Thoracic aorta (tissue), 2 donors: ENCODE measurements at regions not wholly inside any gene's neighbourhood (a gene's known extent, or its start where the extent isn't known, plus 50 kb on each side); places are given as distances from the start of the nearest gene placed in this dataset.

Experiments used
- ATAC-seq: fragments of 150-250 bp; one replicate; pipeline ENCODE4 v1.8.0; 2017; ENCODE audit warnings: low read depth; ENCODE audit not compliant: insufficient number of reproducible peaks, low FRiP score
- DNase-seq: peaks from one replicate; pipeline ENCODE4 v3.0.0-alpha.2; 2020; ENCODE audit warnings: low spot score
- H3K27ac ChIP-seq, 2 donors: fragments of 200-600 bp; sonication (generic); 1 replicate in 1 of 2; 2 replicates in 1 of 2; pipeline ENCODE4 v1.5.1; 2016; ENCODE audit warnings: mild to moderate bottlenecking in 2 of 2, moderate library complexity in 2 of 2
- H3K27me3 ChIP-seq: fragments of 200-600 bp; sonication (generic); replicated peaks from 2 replicates; pipeline ENCODE4 v1.6.0; 2016; ENCODE audit warnings: mild to moderate bottlenecking; ENCODE audit not compliant: insufficient read depth
- H3K36me3 ChIP-seq: fragments of 200-600 bp; sonication (generic); one replicate; pipeline ENCODE4 v1.5.1; 2016
- H3K4me1 ChIP-seq, 2 donors: fragments of 200-600 bp; sonication (generic); 1 replicate in 1 of 2; 2 replicates in 1 of 2; pipeline versions ENCODE4 v1.5.1 to v1.6.0; 2016; ENCODE audit warnings: low read depth in 2 of 2, mild to moderate bottlenecking in 1 of 2; ENCODE audit not compliant: control insufficient read depth in 1 of 2
- H3K4me3 ChIP-seq: fragments of 200-600 bp; sonication (generic); 2 replicates; pipeline ENCODE4 v1.5.1; 2016; ENCODE audit warnings: mild to moderate bottlenecking
- H3K9me3 ChIP-seq: fragments of 200-600 bp; sonication (generic); 2 replicates; pipeline ENCODE4 v1.5.1; 2016
- TF ChIP-seq, protein P1 (sequence below): fragments of 200-600 bp; sonication (generic); IDR thresholded peaks from one replicate; pipeline ENCODE4 v1.5.1; 2019; ENCODE audit warnings: antibody characterized with exemption

DNA sequence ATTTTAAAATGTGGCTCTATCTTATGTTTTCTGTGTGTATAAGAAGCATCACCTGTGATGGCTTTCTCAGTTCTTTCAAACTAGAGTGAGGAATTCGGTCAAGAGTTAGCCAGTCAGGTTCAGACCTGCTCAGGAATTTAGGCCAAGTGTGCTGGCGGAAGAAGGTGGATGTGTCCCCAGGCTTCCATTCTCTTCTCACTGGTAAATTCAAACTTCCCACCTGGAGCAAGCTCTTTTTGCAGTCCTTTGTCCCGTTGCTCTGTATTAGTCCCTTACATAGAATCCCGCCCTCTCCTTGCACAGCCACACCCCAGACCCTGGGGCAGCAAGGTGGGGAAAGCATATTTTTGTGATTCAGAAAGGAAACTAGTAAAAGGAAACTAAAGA lies 124.7 kb upstream of the PWP1 start:
- Histone ChIP-seq H3K4me3 (no peak overlapping the region), H3K27ac (no peak overlapping the region), H3K9me3 (no peaks in the 10 kb centered on the region), H3K4me1 (no peaks in the 10 kb centered on the region), H3K27me3 (no peaks in the 10 kb centered on the region), H3K36me3 (no peaks in the 10 kb centered on the region)
- TF ChIP-seq, protein P1, sequence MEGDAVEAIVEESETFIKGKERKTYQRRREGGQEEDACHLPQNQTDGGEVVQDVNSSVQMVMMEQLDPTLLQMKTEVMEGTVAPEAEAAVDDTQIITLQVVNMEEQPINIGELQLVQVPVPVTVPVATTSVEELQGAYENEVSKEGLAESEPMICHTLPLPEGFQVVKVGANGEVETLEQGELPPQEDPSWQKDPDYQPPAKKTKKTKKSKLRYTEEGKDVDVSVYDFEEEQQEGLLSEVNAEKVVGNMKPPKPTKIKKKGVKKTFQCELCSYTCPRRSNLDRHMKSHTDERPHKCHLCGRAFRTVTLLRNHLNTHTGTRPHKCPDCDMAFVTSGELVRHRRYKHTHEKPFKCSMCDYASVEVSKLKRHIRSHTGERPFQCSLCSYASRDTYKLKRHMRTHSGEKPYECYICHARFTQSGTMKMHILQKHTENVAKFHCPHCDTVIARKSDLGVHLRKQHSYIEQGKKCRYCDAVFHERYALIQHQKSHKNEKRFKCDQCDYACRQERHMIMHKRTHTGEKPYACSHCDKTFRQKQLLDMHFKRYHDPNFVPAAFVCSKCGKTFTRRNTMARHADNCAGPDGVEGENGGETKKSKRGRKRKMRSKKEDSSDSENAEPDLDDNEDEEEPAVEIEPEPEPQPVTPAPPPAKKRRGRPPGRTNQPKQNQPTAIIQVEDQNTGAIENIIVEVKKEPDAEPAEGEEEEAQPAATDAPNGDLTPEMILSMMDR, result no peak
- ATAC-seq, result no peak
- no peak for DNase-seq

DNA sequence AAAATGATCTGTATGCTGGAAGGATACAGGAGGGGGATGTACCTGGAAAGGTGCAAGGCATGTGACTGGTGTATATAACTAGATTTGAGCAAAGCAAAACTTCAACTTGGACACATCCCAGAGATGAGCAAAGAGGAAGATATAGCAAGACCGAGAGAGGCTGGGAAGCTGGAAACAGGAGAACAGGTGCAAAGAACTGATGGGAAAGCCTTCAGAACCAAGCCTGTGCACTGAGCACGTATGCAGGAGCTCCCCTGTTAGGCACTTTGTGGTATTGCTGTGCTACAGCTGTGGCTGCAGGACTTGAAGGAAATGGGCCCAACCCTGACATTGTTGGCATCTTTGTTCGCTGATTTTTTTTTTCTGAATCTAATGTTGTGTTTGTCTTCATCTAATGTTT lies 120.7 kb upstream of the PWP1 start:
- H3K27me3 ChIP-seq, result no peaks in the 10 kb centered on the region
- no peak overlapping the region for H3K27ac ChIP-seq
- TF ChIP-seq, protein P1, result no peak
- H3K36me3 ChIP-seq, result no peaks in the 10 kb centered on the region
- DNase-seq, result no peak
- no peaks in the 10 kb centered on the region for H3K4me1 ChIP-seq
- ATAC-seq, result no peak
- H3K9me3 ChIP-seq, result no peaks in the 10 kb centered on the region
- H3K4me3 ChIP-seq, result no peak overlapping the region

DNA sequence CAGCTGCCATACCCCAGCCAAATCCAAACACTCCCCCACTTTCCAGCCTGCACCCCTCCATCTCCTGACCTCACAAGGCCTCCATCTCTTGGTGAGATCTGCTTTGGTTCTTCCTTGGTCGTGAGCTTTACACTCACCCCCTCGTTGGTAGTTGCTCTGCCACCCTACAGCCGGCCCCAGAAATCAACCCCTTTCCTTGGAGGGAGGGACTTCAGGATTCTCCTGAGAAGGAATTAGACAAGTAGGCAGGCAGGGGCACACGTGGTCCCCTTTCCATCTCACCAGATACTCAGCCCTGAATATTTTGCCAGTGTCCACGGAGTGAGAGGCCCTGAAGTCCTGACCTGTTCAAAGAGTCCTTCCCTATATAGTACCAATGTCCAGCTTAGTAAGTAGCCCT lies 120.0 kb upstream of the PWP1 start:
- H3K27ac ChIP-seq, result no peak overlapping the region
- no peaks in the 10 kb centered on the region for H3K9me3 ChIP-seq
- no peaks in the 10 kb centered on the region for H3K36me3 ChIP-seq
- no peak overlapping the region for H3K4me3 ChIP-seq
- no peaks in the 10 kb centered on the region for H3K27me3 ChIP-seq
- H3K4me1 ChIP-seq, result no peaks in the 10 kb centered on the region
- ATAC-seq (no peak), DNase-seq (no peak)
- TF ChIP-seq, protein P1, result no peak

DNA sequence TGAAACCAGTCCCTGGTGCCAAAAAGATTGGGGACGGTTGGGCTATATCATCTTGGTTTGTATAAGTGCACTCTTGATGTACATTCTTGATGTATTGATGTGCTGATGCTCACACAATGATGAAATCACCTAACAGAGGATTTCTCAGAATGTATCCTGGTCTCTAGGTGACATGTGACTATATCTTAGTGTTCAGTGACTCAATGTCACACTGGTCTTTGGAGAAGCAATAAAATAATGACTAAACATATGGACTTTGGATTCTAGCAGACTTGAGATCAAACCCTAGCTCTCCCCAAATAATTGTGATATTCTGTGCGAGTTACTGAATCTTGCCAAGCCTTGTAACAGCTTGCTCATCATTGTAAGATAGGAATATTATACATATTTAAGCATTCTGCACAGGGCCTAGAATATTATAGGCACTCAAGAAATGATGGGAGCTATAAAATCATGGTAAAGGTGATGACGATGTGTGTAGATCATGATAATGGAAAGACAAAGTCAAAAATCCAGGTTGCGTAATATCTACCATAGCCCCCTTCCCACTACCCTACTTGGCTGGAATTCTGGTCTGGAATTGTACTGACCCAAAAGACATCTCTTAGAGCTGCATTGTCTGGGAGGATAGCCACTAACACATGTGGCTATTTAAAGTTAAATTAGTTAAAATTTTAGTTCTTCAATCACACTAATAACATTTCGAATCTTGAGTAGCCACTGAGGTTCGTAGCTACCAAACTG lies 117.6 kb upstream of the PWP1 start:
- DNase-seq (no peak), ATAC-seq (no peak)
- Histone ChIP-seq H3K4me3 (no peak overlapping the region), H3K27ac (no peak overlapping the region), H3K9me3 (no peaks in the 10 kb centered on the region), H3K27me3 (no peaks in the 10 kb centered on the region), H3K4me1 (no peaks in the 10 kb centered on the region), H3K36me3 (no peaks in the 10 kb centered on the region)
- TF ChIP-seq, protein P1, result no peak

DNA sequence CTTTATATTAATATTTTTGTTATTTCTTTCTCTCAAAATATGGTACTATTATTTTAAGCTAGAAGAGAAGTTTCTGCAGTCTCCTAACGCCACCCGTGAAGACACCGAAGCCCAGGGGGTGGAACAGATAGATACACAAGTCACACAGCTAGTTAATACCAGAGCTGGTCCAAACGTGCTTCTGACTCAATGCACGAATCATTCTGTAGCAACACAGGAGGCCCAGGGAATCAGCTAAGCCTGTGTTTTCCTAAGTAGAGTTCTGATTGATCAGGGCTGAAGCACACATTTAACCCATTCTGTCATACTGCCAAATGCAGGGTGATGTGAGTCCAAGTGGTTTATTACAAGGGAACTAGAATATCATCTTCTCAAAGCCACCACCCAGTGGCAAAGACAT lies 116.9 kb upstream of the PWP1 start:
- ATAC-seq (no peak), DNase-seq (no peak)
- no peaks in the 10 kb centered on the region for H3K36me3 ChIP-seq
- H3K9me3 ChIP-seq, result no peaks in the 10 kb centered on the region
- H3K4me3 ChIP-seq, result no peak overlapping the region
- no peak overlapping the region for H3K27ac ChIP-seq
- TF ChIP-seq, protein P1, result no peak
- no peaks in the 10 kb centered on the region for H3K4me1 ChIP-seq
- H3K27me3 ChIP-seq, result no peaks in the 10 kb centered on the region
